GM04504 (cell line): ENCODE measurements at regions not wholly inside any gene's neighbourhood (a gene's known extent, or its start where the extent isn't known, plus 50 kb on each side); places are given as distances from the start of the nearest gene placed in this dataset.

ENCODE experiments used
- DNase-seq: peaks from one replicate; pipeline ENCODE4 v3.0.0-alpha.2; 2012; ENCODE audit warnings: low read depth

DNA sequence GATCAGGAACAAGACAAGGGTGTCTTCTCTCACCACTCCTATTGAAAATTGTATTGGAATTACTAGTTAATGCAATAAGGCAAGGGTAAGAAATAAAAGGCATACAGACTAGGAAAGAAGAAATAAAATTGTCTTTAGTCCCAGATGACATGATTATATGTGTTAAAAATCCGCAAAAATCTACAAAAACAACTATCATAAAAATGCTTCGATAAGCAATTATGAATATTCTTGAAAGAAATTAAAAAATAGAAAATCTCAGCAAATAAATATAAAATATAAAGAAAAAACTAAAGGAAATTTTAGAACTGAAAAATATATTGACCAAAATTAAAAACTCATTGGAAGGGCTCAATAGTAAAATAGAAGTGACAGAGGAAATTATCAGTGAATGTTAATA is 243.3 kb downstream of the ZNF674 start:
- no peak for DNase-seq

DNA sequence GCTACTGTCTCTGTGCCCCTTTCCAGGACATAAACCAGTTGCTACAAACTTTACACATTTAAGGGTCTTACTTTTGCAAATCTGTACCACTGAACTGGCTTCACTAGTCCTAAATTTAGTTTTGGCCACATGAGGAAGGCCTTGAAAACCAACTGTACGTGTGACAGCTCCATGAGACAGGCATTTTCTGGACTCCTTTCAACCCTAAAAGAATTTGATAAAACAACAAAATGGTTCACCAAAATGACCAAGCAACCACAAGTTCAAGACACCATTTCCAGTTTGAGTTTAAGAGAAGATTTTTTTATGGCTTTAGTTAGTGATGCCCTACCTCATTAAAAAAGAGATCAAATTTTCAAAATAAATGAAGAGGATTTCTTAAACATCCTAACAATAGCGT is 246.4 kb downstream of the ZNF674 start:
- no peak for DNase-seq

DNA sequence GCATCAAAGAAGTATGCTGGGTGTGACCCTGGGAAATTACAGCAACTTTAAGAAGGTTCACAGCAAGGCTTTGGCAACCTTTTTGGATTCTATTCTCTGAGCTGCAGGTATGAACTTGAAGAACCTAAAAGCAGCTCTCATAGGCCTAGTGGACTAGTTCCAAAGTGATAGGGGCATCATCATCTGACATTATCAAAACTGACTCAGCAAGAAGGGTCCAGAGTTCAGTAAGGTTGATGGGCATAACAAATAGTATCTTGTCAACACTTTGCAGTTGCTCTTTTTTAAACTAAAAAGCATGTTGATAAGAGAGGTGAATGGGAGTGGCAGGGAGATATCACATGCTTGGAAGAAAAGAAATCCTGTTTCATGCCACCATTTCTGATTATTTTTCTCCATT is 249.3 kb downstream of the ZNF674 start:
- DNase-seq: no peak

DNA sequence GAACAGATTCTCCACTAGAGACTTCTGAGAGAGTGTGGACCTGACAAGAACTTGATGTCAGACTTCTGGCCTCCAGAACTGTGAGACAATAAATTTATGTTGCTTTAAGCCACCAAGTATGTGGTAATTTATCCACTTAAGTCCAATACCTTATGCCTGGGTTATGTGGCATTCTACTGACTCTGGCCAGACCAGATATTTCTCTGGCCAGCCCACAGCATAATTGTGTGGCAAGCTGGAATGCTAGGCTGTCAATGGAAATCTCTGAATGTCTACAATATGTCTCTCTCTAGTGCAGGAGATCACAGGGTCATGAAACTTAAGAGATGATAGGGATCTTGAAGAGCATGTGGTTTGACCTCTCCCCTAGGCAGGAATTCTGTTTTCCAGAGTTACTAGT is 251.0 kb downstream of the ZNF674 start:
- peak; percentile 46 for DNase-seq

DNA sequence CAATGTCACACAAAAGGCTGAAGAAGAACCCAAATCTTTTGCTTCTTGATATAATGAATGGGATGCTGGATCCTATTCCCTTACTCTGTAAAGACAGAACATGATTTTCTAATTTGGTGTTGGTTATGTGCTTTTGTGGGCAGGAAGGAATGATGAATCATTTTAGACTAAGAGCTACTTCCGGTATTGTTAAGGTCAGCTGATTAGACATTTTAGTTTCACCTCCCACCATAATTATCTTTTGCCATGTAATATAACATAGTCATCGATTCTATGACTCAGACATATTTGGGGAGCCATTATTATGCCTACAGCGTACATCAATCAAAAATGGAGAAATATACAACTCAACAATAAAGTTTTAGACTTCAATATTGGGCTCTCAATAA is 265.3 kb downstream of the ZNF674 start:
- DNase-seq: no peak

DNA sequence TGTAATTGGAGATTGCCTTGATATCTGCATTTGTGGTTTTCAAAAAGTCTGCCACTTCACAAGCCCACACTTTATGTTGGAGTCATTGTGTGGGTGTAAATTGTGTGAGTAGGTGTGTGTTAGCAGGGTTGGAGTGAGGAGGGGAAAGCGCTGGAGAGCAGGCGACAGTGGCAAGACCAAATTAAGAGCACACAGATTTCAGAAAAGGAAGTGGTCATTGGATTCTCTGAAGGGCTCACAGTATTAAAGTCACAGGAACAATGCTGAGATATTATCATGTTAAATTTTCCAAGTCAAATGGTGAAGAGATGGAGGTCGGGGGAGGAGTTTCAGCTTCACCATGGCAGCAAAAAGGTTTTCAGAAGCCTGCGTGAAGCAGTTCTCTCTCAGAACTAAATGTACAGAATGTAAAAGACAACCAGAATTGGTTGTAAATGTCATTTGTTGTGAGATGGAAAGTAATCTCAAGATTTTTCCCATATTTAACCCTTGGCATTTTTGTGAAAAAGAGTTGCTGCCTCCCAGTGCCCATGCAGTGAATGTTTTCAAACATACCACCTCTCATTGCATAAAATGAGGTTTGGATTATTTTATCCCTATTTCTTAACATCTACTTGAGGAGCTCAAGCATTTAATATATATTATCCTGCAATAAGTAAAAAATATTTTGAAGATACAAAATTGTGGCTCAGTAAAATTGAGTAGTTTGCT is 265.9 kb downstream of the ZNF674 start:
- no peak for DNase-seq

DNA sequence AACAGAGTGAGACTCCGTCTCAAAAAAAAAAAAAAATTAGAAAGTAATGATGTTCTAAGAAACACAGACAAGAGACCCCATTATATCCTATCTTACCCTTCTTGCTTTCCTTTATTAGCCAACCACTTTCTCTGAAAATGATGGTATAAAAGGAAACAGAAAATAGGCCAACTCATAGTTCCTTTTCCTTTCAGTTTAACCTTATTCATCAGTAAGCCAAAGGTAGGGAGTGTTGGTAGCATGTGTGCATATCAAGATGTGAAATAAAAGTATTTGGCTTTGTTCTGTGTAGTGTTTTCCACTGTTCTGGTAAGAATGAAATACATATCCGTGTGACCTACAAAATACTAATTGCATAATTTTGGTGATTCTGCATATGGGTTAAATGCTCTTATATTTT is 266.6 kb downstream of the ZNF674 start:
- no peak for DNase-seq

DNA sequence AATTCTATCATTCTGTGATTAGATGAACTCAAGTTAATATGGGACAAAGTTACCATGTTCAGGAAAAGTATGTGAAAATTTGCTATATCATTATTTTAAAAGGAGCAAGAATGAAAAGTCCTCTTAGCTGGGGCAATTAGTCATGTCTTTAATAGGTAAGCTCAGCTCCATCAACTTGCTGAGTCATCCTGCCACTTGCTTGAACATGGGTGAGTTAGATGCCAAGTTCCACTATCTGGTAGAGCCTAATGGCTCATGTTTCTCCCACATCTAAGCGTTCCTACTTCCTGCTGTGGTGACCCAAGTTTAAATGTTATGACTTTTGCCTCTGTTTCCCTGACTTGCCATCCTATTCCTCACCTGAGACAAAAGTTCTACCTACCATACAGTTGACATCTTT is 276.8 kb downstream of the ZNF674 start:
- DNase-seq: no peak

DNA sequence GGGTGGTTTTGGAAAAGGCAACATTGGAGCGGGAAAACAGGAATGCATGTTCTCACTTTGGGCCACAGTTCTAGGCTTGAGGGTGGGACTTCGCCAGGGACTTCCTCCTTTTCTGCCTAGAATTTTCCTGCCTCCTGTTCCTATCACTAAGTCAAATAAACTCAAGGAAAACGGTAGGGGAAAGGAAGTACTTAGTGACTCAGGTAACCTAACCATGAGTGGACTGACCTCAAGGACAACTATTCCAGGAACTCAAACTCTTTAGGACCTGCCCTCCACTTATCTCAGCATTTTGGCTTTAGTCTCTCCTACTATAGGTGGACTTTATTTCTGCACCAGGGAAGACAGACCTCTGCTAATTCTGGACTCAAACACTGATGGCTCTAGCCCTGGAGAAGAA is 281.7 kb downstream of the ZNF674 start:
- DNase-seq: no peak

DNA sequence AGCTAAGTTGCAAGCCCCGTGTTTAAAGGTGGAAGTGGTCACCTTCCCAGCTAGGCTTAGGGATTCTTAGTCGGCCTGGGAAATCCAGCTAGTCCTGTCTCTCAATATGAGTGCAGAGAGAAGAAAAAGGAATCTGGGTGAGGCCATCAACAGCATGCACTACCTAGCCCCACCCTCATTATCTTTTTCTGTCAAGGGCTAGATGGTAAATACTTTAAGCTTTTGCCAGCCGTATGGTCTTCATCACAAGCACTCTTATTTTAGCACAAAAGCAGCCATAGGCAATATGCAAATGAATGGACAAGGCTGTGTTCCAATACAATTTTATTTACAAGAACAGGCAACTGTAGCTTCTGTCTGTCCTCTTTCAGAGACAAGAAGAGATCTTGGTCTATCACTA is 282.9 kb downstream of the ZNF674 start:
- DNase-seq: no peak

DNA sequence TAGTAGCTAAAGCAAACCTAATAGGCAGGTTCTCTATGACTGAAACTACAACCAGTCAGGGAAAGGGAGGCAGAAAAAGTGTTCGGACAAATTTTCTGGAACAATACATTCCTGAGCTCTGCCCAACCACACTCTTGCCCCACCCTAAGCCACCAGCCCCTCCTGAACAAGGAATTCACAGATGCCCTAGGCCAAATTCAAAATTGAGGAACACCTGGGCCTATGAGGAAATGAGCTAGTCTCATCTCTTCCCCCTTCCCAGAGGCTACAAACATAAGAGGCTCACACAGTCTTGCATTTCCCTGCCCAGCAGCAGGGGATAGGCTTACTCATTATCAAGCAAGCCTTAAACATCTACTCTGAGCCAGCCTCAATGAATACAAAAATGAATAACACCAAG is 284.7 kb downstream of the ZNF674 start:
- DNase-seq: no peak

DNA sequence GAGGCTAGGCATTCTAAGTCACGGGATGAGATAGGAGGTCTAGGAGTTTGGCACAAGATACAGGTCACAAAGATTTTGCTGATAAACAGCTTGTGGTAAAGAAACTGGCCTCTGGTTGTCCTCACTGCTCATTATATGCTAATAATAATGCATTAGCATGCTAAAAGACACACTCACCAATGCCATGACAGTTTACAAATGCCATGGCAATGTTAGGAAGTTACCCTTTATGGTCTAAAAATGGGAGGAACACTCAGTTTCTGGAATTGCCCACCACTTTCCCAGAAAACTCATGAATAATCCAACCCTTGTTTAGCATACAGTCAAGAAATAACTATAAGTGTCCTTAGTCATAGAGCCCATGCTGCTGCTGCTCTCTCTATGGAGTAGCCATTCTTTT is 286.9 kb downstream of the ZNF674 start:
- DNase-seq: no peak

DNA sequence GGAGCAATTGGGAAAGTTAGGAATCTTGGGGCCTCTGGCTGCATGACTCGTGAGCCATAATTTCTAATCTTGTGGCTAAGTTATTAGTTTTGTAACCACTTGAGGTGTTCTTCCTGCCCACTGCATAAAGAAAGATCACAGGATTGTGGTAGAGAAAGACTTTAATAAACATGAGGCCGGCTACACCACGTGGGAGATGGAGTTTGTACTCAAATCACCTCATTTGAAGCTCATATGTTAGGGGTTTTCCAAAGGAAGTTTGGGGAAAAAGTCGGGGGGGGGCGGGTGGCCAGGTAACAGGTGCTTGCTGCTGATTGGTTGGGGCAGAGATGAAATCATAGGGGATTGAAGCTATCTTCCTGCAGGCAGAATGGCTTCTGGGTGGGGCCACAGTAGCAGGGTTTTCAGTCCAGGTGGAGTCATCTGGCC is 287.8 kb downstream of the ZNF674 start:
- DNase-seq: no peak

DNA sequence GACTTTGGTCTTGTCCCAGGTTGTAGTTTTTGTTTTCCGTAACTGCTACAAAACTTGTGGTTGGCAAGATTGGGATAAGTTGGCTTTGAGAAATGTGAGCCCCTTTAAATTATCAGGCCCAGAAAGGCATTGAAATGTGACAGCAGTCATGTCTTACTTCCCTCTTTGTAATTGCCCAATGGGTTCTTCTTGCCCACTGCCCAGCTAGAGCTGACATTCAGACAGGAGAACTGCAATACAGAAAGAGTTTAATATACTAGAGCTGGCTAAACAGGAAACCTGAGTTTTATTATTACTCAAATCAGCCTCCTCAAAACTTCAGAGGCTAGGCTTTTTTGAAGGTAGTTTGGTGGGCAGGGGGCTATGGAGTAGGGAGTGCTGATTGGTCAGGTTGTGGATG is 288.3 kb downstream of the ZNF674 start:
- no peak for DNase-seq

DNA sequence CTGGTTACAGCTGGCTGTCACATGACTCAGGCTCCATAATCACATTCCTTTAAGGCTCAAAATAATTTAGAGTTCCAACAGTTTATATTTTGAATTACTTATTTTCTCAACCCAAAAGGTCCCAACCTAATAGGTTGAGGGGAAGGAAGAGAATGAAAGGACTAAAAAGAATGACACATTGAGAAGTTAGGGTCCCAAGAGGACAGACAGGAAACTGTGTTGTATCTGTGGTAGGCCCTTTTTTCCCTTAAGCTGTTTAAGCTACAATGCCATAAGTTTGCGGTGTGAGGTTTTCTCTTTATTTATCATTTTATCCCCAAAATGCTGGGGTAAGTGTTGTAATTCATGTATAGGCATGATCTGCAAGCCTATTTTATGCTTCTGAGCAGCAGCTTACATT is 290.2 kb downstream of the ZNF674 start:
- no peak for DNase-seq

DNA sequence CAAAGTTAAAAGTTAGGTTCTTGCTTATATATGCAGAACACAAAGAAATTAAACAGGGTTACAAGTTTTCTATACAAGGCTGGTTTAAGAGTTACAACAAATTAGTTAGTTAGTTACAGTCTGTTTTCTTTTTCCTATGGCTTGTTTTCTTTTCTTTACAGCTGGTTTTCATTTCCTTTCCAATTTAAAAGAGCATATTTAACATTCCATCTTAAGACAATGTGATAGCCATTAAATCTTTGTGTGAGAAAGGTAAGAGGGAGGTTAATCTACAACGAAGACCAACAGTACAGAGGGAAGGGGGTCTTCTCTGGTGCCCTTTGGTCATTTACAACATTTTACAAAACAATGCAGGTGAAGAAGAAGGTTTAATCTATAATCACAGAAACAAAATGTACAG is 290.6 kb downstream of the ZNF674 start:
- no peak for DNase-seq

DNA sequence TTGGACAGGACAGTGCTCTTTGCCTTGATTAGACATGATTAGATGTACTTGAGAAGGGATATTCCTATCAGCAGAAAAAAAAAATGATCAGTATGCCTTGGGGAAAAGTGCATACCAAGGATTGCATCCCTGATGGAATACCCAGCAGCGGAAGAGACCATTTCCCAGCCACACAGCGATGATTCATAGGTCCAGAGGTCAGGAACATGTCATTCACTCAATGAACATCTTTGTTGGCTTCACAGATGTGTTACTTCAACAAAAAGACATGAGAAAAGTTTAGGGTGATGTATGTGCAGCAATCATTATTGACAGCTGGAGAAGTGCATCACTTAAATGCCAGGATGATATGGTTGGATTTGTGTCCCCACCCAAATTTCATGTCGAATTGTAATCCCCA is 293.5 kb downstream of the ZNF674 start:
- DNase-seq: no peak

DNA sequence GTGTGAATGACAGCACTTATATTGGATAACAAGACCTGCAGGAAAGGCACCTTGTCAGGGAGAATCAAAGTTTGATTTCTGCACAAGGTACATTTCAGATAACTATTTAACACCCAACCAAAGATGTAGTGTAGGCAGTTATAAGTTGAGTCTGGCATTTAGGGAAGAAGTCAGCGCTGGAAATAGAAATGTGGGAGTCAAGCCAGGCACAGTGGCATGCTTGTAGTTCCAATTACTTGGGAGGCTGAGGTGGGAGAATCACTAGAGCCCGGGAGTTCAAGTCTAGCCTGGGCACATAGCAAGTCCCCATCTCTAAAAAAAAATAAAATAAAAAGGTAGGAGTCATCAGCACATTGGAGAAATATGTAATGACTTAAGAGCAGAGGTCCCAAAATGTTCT is 295.1 kb downstream of the ZNF674 start:
- no peak for DNase-seq

DNA sequence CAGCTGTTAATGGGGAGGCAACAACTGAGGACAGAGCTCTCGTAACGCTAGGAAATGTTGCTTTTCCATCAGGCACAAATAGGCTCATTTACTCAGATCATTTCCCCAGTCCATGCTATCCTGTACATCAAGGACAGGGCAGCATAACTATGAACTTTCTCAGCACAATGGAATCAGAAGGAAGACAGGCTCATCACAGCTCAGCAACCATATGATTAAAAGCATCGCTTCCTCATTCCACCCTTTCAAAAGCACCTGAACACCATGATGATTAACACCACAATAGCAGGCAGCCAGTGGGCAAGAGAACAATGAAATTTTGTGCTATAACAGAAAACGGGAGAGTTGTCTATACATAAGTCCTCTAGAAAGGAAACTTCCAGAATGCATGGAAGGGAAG is 297.8 kb downstream of the ZNF674 start:
- DNase-seq: no peak

DNA sequence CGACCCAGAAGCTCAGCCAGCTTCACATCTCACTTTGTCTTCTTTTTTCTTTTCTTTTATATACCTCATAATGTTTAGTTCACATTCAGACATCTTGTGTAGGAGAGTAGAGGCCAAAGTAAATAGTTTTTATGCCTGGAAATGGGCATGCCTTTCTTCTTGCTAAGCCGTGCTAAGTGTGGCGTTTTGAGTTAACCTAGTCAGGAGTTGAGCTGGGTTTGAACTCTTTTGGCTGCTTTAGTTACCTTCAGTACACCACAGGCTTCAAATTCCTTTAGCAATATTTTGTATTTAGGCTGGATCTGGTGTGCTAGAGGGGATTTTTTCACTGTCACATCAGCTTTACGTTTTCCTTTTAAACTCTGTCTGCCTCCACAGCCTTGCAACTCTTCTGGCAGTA is 300.8 kb downstream of the ZNF674 start:
- DNase-seq: no peak

DNA sequence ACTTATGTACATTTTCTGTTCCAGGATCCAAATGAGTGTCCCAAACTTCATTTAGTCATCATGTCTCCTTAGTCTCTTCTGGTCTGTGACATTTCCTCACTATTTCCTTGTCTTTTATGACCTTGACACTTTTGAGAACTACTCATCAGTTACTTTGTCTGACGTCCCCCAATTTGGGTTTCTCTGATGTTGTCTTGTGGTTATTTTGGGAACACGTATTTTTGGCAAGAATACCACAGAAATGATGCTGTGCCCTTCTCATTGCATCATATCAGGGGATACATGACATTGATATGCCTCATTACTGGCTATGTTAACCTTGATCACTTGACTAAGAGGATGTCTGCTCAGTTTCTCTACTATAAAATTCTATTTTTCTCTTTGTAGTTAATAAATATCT is 308.8 kb downstream of the ZNF674 start:
- DNase-seq: no peak

DNA sequence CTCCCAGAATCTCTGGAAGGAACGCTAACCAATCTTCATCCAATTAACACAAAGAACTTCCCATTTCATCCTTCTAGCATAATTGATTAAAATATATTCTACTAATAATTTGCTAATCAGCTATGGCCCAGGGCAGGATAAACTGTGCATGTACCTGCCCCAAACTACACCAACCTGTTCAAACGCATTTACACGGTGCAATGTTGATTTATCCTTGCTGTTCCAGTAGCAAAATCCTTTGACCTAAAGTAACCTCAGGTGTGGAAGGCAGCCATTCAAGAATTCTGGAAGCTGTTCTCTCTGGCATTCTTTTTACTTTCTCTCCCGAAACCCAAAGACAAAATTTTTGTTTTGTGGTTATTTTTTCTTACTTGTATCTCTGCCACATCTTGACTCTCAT is 309.4 kb downstream of the ZNF674 start:
- DNase-seq: no peak

DNA sequence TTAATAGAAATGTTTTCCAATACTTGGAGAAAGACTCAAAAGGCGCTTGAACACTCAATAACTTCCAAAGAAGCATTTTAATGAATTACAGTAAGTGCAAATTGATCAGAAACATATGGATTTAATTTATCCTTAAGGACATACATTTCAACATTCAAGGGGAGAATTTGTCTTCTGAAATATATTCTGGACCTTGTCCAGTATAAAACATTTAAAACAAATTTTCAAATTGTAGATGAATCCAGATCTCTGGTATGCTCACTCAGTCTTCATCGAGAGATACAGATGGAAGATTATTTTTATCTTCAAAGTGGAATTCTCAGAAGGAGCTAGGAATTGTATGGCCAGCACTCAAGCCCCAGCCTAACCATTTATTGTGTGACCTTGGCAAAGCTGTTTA is 310.4 kb downstream of the ZNF674 start:
- no peak for DNase-seq

DNA sequence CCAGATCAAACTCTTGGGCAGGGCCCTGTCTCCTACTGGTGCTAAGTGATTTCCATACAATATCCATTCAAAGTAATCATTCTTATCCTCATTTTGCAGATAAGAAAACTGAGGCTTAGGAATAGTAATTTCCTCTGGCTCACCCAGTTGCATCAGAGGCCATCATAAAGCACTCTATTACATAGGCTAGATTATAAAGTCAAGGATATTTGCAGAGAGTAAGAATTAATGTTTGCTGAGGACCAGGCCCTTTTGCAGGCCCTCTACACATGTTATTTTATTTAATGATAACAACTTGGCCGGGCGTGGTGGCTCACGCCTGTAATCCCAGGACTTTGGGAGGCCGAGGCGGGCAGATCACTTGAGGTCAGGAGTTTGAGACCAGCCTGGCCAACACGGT is 316.8 kb downstream of the ZNF674 start:
- no peak for DNase-seq

DNA sequence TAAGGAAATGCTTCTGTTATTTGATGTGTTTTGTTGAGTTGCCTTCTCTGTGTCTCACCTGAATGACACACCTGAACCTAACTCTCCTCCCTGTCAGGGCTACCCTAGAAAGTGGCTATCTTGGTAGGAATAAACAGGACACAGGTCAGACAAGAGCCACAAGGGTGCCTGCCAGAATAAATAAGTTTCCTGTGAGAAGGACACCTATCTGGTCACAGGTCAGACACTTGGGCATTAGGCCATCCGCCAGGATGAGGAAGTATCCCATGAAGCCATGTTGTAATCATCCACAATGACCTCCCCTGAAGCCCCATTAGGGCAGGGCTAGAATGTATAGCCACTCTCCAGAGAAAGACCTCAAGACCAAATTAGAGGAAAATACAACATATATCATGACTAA is 318.8 kb downstream of the ZNF674 start:
- no peak for DNase-seq
